HG03159 (cell line): ENCODE measurements at regions not wholly inside any gene's neighbourhood (a gene's known extent, or its start where the extent isn't known, plus 50 kb on each side); places are given as distances from the start of the nearest gene placed in this dataset.
"Not testable (repeated sequence)": the region's sequence is repeated elsewhere in the genome, so short reads cannot be mapped to it uniquely, and the experiment has no call there.

ENCODE experiments used
- ATAC-seq: cut with Tn5 transposase; IDR thresholded peaks from one replicate; pipeline ENCODE4 v1.9.1; 2021; ENCODE audit warnings: mild to moderate bottlenecking, moderate library complexity; ENCODE audit not compliant: unreplicated experiment

- no peak for ATAC-seq
These were observed 226.5 kb upstream of the PELI2 start for GRCh38 chr14:55891692-55892091.

DNA sequence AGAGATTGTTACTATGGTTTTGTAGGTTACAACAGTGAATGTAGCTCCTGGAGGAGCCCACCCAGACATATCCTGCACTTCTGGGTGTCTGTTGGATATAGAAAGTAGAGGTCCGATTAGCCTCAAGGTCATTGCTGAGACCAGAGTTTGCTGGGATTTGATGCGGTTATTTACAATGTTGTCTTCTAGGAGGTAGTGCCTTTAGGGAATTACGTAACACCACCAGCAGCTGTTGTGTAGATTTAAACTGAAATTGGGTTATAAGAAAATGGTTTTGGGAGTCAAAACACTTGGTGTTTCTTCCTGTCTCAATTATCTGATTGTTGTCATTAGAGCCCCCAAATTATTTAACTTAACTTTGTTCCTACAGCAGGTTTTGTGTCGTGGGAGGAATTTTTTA is 225.3 kb upstream of the PELI2 start:
- ATAC-seq: no peak

DNA sequence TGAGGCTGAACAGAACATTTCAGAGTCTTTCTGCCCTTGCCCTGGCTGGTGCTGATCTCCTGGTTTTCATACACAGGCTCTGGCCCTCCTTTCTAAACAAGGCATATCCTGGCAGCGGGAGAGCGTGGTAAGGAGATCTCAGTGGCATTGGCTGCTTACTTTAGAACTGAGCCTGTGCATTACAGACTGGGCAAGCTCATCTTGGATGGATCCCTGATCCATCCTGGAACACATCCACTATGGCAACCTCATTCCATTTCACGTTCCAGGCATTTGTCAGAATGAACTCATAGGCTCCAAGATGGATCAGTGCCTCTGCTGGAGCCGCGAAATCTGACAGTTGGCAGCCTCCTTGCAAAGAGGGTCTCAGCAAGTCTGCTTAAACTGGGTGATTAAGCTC is 224.5 kb upstream of the PELI2 start:
- no peak for ATAC-seq

- no peak for ATAC-seq
These were observed 221.2 kb upstream of the PELI2 start for GRCh38 chr14:55897031-55897430.

- ATAC-seq: no peak
These were observed 219.3 kb upstream of the PELI2 start for GRCh38 chr14:55898938-55899337.

DNA sequence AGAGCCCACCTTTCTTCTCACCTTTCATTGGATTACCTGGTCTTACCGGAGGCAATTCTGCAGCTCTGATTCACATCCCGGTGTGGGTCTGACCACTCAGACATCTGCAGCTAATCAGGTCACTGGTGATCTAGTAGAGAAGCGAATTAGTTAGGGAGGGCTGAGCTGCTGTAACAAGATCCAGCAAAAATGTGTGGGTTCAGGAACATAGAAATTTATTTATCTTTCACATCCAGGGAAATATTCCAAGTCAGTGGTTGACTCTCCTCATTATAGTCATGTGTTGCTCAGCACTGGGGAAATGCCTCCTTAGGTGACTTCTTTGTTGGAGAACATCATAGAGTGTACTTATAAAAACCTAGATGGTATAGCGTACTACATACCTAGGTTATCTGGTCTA is 218.7 kb upstream of the PELI2 start:
- no peak for ATAC-seq

DNA sequence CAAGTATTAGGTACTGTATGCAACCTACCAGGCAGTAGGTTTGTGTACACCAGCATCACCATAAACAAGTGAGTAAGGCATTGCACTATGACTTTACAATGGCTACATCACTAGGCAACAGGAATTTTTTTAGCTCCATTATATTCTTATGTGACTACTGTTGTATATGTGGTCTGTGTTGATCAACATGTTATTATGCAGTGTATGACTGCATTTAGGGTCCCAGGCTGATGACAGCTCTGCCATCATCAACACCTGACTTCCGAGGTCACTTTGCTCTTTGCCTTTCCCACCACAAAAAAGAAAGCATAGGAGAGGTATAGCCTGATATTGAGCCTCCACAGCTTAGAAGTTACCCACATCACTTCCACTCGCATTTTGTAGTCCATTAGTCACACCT is 217.5 kb upstream of the PELI2 start:
- ATAC-seq: no peak

DNA sequence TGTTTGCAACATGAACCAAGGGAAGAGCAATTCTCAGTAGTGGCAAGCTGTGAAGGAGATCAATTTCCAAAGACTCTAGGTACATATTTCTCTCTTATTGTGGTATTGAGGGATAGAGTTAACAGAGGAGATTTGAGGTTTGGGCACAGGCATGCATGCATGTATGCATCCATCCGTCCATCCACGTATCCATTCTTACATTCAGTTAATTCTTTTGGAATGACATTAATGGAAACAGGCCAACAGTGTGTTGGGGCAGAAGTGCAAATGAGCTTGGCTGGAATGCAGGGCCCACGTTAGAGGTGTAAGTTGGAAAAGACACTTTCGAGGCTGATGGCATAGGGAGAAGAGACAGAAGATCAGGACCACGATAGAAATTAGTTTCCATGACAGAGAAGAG is 216.9 kb upstream of the PELI2 start:
- no peak for ATAC-seq

- no peak for ATAC-seq
These were observed 216.0 kb upstream of the PELI2 start for GRCh38 chr14:55902241-55902640.

DNA sequence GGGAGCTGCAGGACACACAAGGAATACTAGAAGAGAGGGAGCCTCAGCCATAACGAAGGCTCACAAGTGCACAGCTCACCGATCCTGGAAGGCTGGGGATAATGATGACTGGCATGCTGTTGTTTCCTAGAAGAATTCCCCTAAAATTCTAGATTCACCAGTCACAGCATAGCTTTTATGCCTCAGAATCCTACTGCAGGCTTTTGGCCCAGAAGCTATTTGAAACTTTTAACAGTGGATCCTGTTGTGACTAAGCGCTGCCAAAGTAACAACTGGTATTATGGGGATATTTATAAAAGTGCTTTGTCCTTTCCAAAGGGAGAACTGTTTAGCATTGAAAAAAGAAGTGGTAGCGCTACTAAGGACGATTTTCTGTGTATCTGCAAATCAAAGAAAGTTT is 214.1 kb upstream of the PELI2 start:
- no peak for ATAC-seq

DNA sequence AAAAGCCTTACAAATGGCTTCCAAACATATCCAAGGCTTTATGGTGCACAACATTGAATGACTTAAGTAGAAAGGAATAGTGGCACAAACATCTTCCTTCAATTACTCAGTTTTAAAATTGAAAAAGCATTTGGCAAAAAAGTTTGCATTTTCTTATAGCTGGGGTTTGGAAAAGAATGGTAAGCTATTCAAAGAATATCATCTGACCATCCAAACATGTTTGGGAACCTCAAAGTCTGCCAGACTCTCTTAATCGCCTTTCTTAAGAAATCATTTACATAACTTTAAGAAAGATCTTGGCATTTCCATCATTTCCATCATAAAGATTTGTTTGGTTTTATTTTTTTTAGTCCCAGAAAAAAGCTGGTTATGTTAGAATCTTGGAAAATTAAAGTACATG is 210.1 kb upstream of the PELI2 start:
- no peak for ATAC-seq

GRCh38 chr14:55909879-55910278 is 208.3 kb upstream of the PELI2 start:
- no peak for ATAC-seq

GRCh38 chr14:55910601-55911243 is 207.5 kb upstream of the PELI2 start:
- no peak for ATAC-seq

- ATAC-seq: no peak
These were observed 206.4 kb upstream of the PELI2 start for GRCh38 chr14:55911776-55912175.

GRCh38 chr14:55912344-55912743 is 205.9 kb upstream of the PELI2 start:
- ATAC-seq: no peak

- ATAC-seq: no peak
These were observed 204.7 kb upstream of the PELI2 start for GRCh38 chr14:55913324-55914025.

GRCh38 chr14:55914771-55915170 is 203.4 kb upstream of the PELI2 start:
- ATAC-seq: no peak

- ATAC-seq: no peak
These were observed 202.8 kb upstream of the PELI2 start for GRCh38 chr14:55915456-55915855.

- not testable (repeated sequence) for ATAC-seq
These were observed 198.4 kb upstream of the PELI2 start for GRCh38 chr14:55919800-55920199.

- ATAC-seq: no peak
These were observed 196.7 kb upstream of the PELI2 start for GRCh38 chr14:55921511-55921910.

DNA sequence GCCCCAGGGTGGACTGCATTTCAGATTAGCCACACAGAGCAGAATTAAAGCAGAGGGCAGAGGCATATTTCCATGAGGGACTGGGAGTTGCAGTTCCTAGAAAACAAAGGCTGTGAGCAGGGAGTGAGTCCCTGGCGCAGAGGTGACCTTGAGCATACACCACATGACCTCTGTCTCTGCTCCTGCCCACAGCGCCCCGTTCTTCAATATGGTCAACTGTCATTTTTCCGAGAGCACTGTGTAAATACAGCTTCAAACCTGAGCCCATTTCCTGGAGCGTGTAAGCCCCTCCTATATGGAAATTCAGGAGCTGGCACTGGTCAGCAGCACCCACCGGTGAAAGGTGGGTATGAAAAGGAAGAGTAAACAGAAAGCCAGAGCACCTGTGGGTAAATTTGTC is 192.2 kb upstream of the PELI2 start:
- ATAC-seq: no peak

GRCh38 chr14:55927028-55927427 is 191.2 kb upstream of the PELI2 start:
- ATAC-seq: no peak

GRCh38 chr14:55928276-55928675 is 189.9 kb upstream of the PELI2 start:
- ATAC-seq: no peak
